ENCODE measurements at regions not wholly inside any gene's neighbourhood (a gene's known extent, or its start where the extent isn't known, plus 50 kb on each side); places are given as distances from the start of the nearest gene placed in this dataset.

GRCh38 chr11:109641549-109641948, 219.6 kb downstream of the C11orf87 start:
- TF ChIP-seq, protein P1, sequence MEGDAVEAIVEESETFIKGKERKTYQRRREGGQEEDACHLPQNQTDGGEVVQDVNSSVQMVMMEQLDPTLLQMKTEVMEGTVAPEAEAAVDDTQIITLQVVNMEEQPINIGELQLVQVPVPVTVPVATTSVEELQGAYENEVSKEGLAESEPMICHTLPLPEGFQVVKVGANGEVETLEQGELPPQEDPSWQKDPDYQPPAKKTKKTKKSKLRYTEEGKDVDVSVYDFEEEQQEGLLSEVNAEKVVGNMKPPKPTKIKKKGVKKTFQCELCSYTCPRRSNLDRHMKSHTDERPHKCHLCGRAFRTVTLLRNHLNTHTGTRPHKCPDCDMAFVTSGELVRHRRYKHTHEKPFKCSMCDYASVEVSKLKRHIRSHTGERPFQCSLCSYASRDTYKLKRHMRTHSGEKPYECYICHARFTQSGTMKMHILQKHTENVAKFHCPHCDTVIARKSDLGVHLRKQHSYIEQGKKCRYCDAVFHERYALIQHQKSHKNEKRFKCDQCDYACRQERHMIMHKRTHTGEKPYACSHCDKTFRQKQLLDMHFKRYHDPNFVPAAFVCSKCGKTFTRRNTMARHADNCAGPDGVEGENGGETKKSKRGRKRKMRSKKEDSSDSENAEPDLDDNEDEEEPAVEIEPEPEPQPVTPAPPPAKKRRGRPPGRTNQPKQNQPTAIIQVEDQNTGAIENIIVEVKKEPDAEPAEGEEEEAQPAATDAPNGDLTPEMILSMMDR (IDR thresholded peaks at IDR 0.05) = peak; percentile 50
- TF ChIP-seq EZH2 (IDR thresholded peaks at IDR 0.05) (no peak), EZH2phosphoT487 (IDR thresholded peaks at IDR 0.05) (no peak)
